NCI-H2196 (cell line): ENCODE measurements at regions not wholly inside any gene's neighbourhood (a gene's known extent, or its start where the extent isn't known, plus 50 kb on each side); places are given as distances from the start of the nearest gene placed in this dataset.

Experiments used
- DNase-seq: peaks from one replicate; lab custom pipeline; 2025; ENCODE audit not compliant: unreplicated experiment; lab: John Stamatoyannopoulos, UW

GRCh38 chr1:96334236-96334557, 387.4 kb upstream of the PTBP2 start:
- no peak for DNase-seq

GRCh38 chr1:96338622-96339021, 383.0 kb upstream of the PTBP2 start:
- DNase-seq = no peak

GRCh38 chr1:96340686-96341085, 380.9 kb upstream of the PTBP2 start:
- DNase-seq = no peak

GRCh38 chr1:96346719-96347118, 374.9 kb upstream of the PTBP2 start:
- no peak for DNase-seq

GRCh38 chr1:96349896-96350295, 371.7 kb upstream of the PTBP2 start:
- no peak for DNase-seq

- DNase-seq = no peak
Measured at GRCh38 chr1:96352733-96353132, 368.9 kb upstream of the PTBP2 start.

GRCh38 chr1:96355521-96355920, 366.1 kb upstream of the PTBP2 start:
- no peak for DNase-seq

GRCh38 chr1:96355961-96356360, 365.6 kb upstream of the PTBP2 start:
- DNase-seq = no peak

- DNase-seq = no peak
Measured at GRCh38 chr1:96357141-96357765, 364.3 kb upstream of the PTBP2 start.

GRCh38 chr1:96358057-96358456, 363.5 kb upstream of the PTBP2 start:
- no peak for DNase-seq

GRCh38 chr1:96360036-96360795, 361.4 kb upstream of the PTBP2 start:
- DNase-seq = no peak

GRCh38 chr1:96361271-96361856, 360.2 kb upstream of the PTBP2 start:
- no peak for DNase-seq

GRCh38 chr1:96361961-96362360, 359.6 kb upstream of the PTBP2 start:
- DNase-seq = no peak

GRCh38 chr1:96362623-96363022, 359.0 kb upstream of the PTBP2 start:
- DNase-seq = no peak

- no peak for DNase-seq
Measured at GRCh38 chr1:96363826-96364225, 357.8 kb upstream of the PTBP2 start.

- DNase-seq = no peak
Measured at GRCh38 chr1:96364576-96364975, 357.0 kb upstream of the PTBP2 start.

- DNase-seq = no peak
Measured at GRCh38 chr1:96365076-96365475, 356.5 kb upstream of the PTBP2 start.

- DNase-seq = no peak
Measured at GRCh38 chr1:96365596-96366390, 355.8 kb upstream of the PTBP2 start.

GRCh38 chr1:96366516-96366915, 355.1 kb upstream of the PTBP2 start:
- no peak for DNase-seq

- DNase-seq = no peak
Measured at GRCh38 chr1:96367791-96368190, 353.8 kb upstream of the PTBP2 start.

- no peak for DNase-seq
Measured at GRCh38 chr1:96370757-96371156, 350.8 kb upstream of the PTBP2 start.

GRCh38 chr1:96372881-96373280, 348.7 kb upstream of the PTBP2 start:
- no peak for DNase-seq
